H1 (cell line): ENCODE measurements at regions not wholly inside any gene's neighbourhood (a gene's known extent, or its start where the extent isn't known, plus 50 kb on each side); places are given as distances from the start of the nearest gene placed in this dataset.

Experiments
- CTCF ChIA-PET: fragments of 300-600 bp; sonication (Branson Sonifier 250); formaldehyde crosslinking; loops from one replicate; lab custom pipeline; 2021; ENCODE audit not compliant: partially characterized antibody; lab: Charles Lee
- POLR2A ChIA-PET: fragments of 300-600 bp; sonication (Branson Sonifier 250); formaldehyde crosslinking; loops from one replicate; lab custom pipeline; 2021; ENCODE audit warnings: inconsistent platforms; ENCODE audit not compliant: partially characterized antibody; lab: Charles Lee
- DNase-seq, 2 experiments: peaks; one replicate each; pipeline versions ENCODE4 v3.0.0 to v3.0.0-alpha.2; 2010 to 2022; ENCODE audit warnings: low spot score in 2 of 2, low read depth in 1 of 2, mixed read lengths in 1 of 2
- FAIRE-seq: peaks from 2 replicates; lab custom pipeline; 2011; peaks lifted over from hg19 to GRCh38; lab: Jason Lieb, UNC
- H2AFZ ChIP-seq: 2 replicates; pipeline ENCODE4 v1.8.1; 2012; ENCODE audit warnings: low read length, inconsistent platforms
- H2AK5ac ChIP-seq: 2 replicates; pipeline ENCODE4 v1.6.1; 2013; ENCODE audit warnings: low read depth, low read length
- H2BK120ac ChIP-seq: replicated peaks from 2 replicates; pipeline ENCODE3; 2013; ENCODE audit warnings: low read depth, low read length, inconsistent platforms
- H2BK12ac ChIP-seq: 2 replicates; pipeline ENCODE4 v1.6.1; 2013; ENCODE audit warnings: low read depth, low read length
- H2BK15ac ChIP-seq: 2 replicates; pipeline ENCODE4 v1.6.1; 2013; ENCODE audit warnings: low read length
- H2BK20ac ChIP-seq: 2 replicates; pipeline ENCODE4 v1.6.1; 2013; ENCODE audit warnings: low read length
- H2BK5ac ChIP-seq: 2 replicates; pipeline ENCODE4 v1.6.1; 2013; ENCODE audit warnings: low read depth, low read length
- H3K14ac ChIP-seq: 2 replicates; pipeline ENCODE4 v1.6.1; 2013; ENCODE audit warnings: inconsistent platforms; ENCODE audit not compliant: insufficient read length
- H3K18ac ChIP-seq: 2 replicates; pipeline ENCODE4 v1.6.1; 2013; ENCODE audit warnings: low read length; ENCODE audit errors: extremely low read depth
- H3K23ac ChIP-seq: 2 replicates; pipeline ENCODE4 v1.6.1; 2013; ENCODE audit warnings: inconsistent platforms; ENCODE audit not compliant: insufficient read length
- H3K23me2 ChIP-seq: 2 replicates; pipeline ENCODE4 v1.6.1; 2013; ENCODE audit warnings: low read depth, low read length
- H3K27ac ChIP-seq: 2 replicates; pipeline ENCODE4 v1.6.1; 2011; ENCODE audit warnings: low read depth, low read length, inconsistent platforms
- H3K27me3 ChIP-seq, 4 experiments: replicated peaks in 1 of 4; 1 replicate in 1 of 4; 2 replicates in 3 of 4; pipeline versions ENCODE4 v1.6.1 to v1.8.1; 2011 to 2013; ENCODE audit warnings: low read length in 3 of 4, mild to moderate bottlenecking in 3 of 4, inconsistent platforms in 2 of 4, mixed read lengths in 2 of 4, moderate library complexity in 1 of 4; ENCODE audit not compliant: control insufficient read depth in 3 of 4, insufficient read depth in 3 of 4; ENCODE audit errors: extremely low read depth in 1 of 4
- H3K36me3 ChIP-seq, 4 experiments: 2 replicates each; pipeline versions ENCODE4 v1.6.1 to v1.8.1; 2011 to 2013; ENCODE audit warnings: mild to moderate bottlenecking in 4 of 4, low read length in 3 of 4, moderate library complexity in 2 of 4, control low read depth in 1 of 4, inconsistent platforms in 1 of 4; ENCODE audit not compliant: insufficient read depth in 4 of 4, control insufficient read depth in 2 of 4
- H3K4ac ChIP-seq: replicated peaks from 2 replicates; pipeline ENCODE3; 2013; ENCODE audit warnings: low read length, low read depth, mixed read lengths, inconsistent platforms; ENCODE audit not compliant: insufficient read length
- H3K4me1 ChIP-seq, 4 experiments: replicated peaks in 1 of 4; 1 replicate in 1 of 4; 2 replicates in 3 of 4; pipeline versions ENCODE4 v1.6.1 to v1.8.1; 2011 to 2013; ENCODE audit warnings: low read length in 3 of 4, inconsistent platforms in 2 of 4, mixed read lengths in 1 of 4; ENCODE audit not compliant: insufficient read depth in 4 of 4, control insufficient read depth in 3 of 4
- H3K4me2 ChIP-seq, 2 experiments: 2 replicates each; pipeline versions ENCODE4 v1.6.1 to v1.8.1; 2011 to 2013; ENCODE audit warnings: low read depth in 2 of 2, low read length in 2 of 2, control low read depth in 1 of 2, inconsistent platforms in 1 of 2, mild to moderate bottlenecking in 1 of 2; ENCODE audit not compliant: insufficient read depth in 1 of 2
- H3K4me3 ChIP-seq, 4 experiments: fragments of 200-600, 300-600 bp in 1 of 4; sonication (generic), shearing (Covaris generic), sonication (Bioruptor Twin) in 1 of 4; 2 replicates each; pipeline versions ENCODE4 v1.5.1 to v1.8.1; 2011 to 2016; ENCODE audit warnings: low read length in 4 of 4, low read depth in 3 of 4, control low read depth in 2 of 4, inconsistent platforms in 2 of 4, mild to moderate bottlenecking in 2 of 4, mixed read lengths in 1 of 4, moderate library complexity in 1 of 4; ENCODE audit not compliant: insufficient read depth in 2 of 4; ENCODE audit errors: extremely low read depth in 1 of 4
- H3K56ac ChIP-seq: replicated peaks from 2 replicates; pipeline ENCODE3; 2013; ENCODE audit warnings: low read depth, mild to moderate bottlenecking, mixed read lengths, low read length, inconsistent platforms; ENCODE audit not compliant: insufficient read length
- H3K79me1 ChIP-seq: 2 replicates; pipeline ENCODE4 v1.6.1; 2013; ENCODE audit warnings: low read depth, low read length, control low read depth
- H3K79me2 ChIP-seq, 2 experiments: 2 replicates each; pipeline versions ENCODE4 v1.6.1 to v1.8.1; 2012 to 2013; ENCODE audit warnings: low read length in 2 of 2, mild to moderate bottlenecking in 2 of 2, inconsistent platforms in 1 of 2; ENCODE audit not compliant: insufficient read depth in 2 of 2, control insufficient read depth in 1 of 2
- H3K9ac ChIP-seq, 4 experiments: replicated peaks in 1 of 4; 1 replicate in 1 of 4; 2 replicates in 3 of 4; pipeline versions ENCODE4 v1.6.1 to v1.8.1; 2011 to 2013; ENCODE audit warnings: low read depth in 3 of 4, low read length in 3 of 4, control low read depth in 2 of 4, mild to moderate bottlenecking in 2 of 4, moderate library complexity in 2 of 4, inconsistent platforms in 1 of 4; ENCODE audit errors: extremely low read depth in 1 of 4
- H3K9me3 ChIP-seq, 2 experiments: 2 replicates each; pipeline versions ENCODE4 v1.6.1 to v1.8.1; 2012 to 2013; ENCODE audit warnings: mild to moderate bottlenecking in 2 of 2, moderate library complexity in 2 of 2, control low read depth in 1 of 2, inconsistent platforms in 1 of 2, low read depth in 1 of 2, low read length in 1 of 2, mixed read lengths in 1 of 2; ENCODE audit not compliant: insufficient read depth in 2 of 2
- H4K20me1 ChIP-seq, 2 experiments: replicated peaks in 1 of 2; 2 replicates each; pipeline versions ENCODE3 to v1.8.1; 2011 to 2013; ENCODE audit warnings: inconsistent platforms in 2 of 2, low read length in 2 of 2, mild to moderate bottlenecking in 1 of 2; ENCODE audit not compliant: insufficient read depth in 2 of 2, control insufficient read depth in 1 of 2
- H4K5ac ChIP-seq: 2 replicates; pipeline ENCODE4 v1.6.1; 2013; ENCODE audit warnings: low read length, low read depth, mixed read lengths, inconsistent platforms; ENCODE audit not compliant: insufficient read length
- H4K8ac ChIP-seq: 2 replicates; pipeline ENCODE4 v1.8.0; 2013; ENCODE audit warnings: mild to moderate bottlenecking, moderate library complexity, low read length, inconsistent platforms; ENCODE audit not compliant: insufficient read depth; ENCODE audit errors: extremely low read depth
- H4K91ac ChIP-seq: replicated peaks from 2 replicates; pipeline ENCODE3; 2013; ENCODE audit warnings: low read length, mixed read lengths, inconsistent platforms; ENCODE audit not compliant: insufficient read length
- CREB1 ChIP-seq: IDR thresholded peaks from 2 replicates; pipeline ENCODE4 v1.6.1; 2012; ENCODE audit warnings: inconsistent platforms
- EP300 ChIP-seq, 2 experiments: IDR thresholded peaks; 1 replicate in 1 of 2; 2 replicates in 1 of 2; pipeline ENCODE4 v1.6.1; 2011 to 2012; ENCODE audit warnings: low read depth in 2 of 2, low read length in 2 of 2, mild to moderate bottlenecking in 2 of 2, borderline replicate concordance in 1 of 2, inconsistent platforms in 1 of 2, moderate library complexity in 1 of 2
- FOSL1 ChIP-seq: IDR thresholded peaks from 2 replicates; pipeline ENCODE4 v1.6.1; 2011; ENCODE audit warnings: mild to moderate bottlenecking, low read depth, low read length, moderate library complexity; ENCODE audit not compliant: insufficient read depth
- NRF1 ChIP-seq: IDR thresholded peaks from 2 replicates; pipeline ENCODE4 v1.6.1; 2011; ENCODE audit warnings: mild to moderate bottlenecking, low read depth, low read length, improper control_type of control experiment
- POLR2A ChIP-seq, 2 experiments: IDR thresholded peaks; 1 replicate in 1 of 2; 2 replicates in 1 of 2; pipeline ENCODE4 v1.6.1; 2011; ENCODE audit warnings: low read depth in 2 of 2, low read length in 2 of 2, mild to moderate bottlenecking in 2 of 2; ENCODE audit errors: control extremely low read depth in 1 of 2
- RFX5 ChIP-seq: IDR thresholded peaks from 2 replicates; pipeline ENCODE4 v1.6.1; 2011; ENCODE audit warnings: low read depth, low read length, improper control_type of control experiment, borderline replicate concordance
- SP2 ChIP-seq: IDR thresholded peaks from 2 replicates; pipeline ENCODE4 v1.6.1; 2012; ENCODE audit warnings: mild to moderate bottlenecking, low read length, inconsistent platforms
- YY1 ChIP-seq: IDR thresholded peaks from 2 replicates; pipeline ENCODE4 v1.6.1; 2011; ENCODE audit warnings: low read depth, mild to moderate bottlenecking, low read length
- WGBS, 2 experiments: shearing (Covaris generic) in 1 of 2; methylation state at CpG; one replicate each; pipeline versions ENCODE4 v1.1.6 to v1.1.7; 2013 to 2015; ENCODE audit warnings: low lambda C conversion rate in 2 of 2, mixed read lengths in 2 of 2, inconsistent platforms in 1 of 2, low coverage in 1 of 2, missing lambda C conversion rate in 1 of 2; ENCODE audit not compliant: insufficient replicate concordance in 2 of 2, insufficient coverage in 1 of 2, insufficient read length in 1 of 2; ENCODE audit errors: extremely low coverage in 1 of 2, missing lambda C conversion rate in 1 of 2; 5-methylcytosine and 5-hydroxymethylcytosine counted together

DNA sequence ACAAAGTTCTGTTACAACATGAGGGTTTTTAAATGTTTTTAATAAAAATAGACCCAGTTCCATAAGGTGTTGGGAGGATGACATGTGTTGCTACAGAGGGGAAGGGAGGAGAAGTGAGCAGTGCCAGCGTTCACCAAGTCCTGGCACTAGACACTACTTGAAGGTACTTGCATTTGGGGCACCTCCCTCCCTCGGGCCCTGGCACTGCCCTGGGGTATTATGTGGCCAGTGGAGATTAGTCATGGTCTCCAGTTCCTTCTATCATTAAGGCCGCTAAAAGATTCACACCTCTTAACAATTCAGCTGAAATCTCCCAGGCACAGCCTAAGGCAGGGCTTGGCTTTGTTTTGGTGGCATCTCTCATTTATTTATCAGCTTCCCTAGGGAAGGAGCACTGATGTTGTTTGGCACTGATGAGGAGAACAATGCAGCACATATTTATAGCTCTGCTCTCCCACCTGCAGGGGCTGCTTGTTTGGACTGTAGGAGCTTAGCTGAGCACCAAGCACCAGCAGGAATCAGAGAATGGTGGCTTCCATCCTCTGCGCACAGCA, 155.5 kb upstream of the NTF3 start:
- no peaks in the 10 kb centered on the region for H3K36me3 ChIP-seq
- H3K4me1 ChIP-seq: no peaks in the 10 kb centered on the region
- no peak overlapping the region for H2BK12ac ChIP-seq
- FAIRE-seq: no peak
- ChIA-PET POLR2A (interaction anchor here (1.0 to 1.5 kb wide), 2 partner anchors 105 to 165 kb away, joined by 3 read pairs; no protein-coding TSS in a partner anchor), CTCF (interaction anchor here (0.7 to 1.1 kb wide), 2 partner anchors 18 to 69 kb away, joined by 3 read pairs; no protein-coding TSS in a partner anchor)
- no peak overlapping the region for H3K4ac ChIP-seq
- H3K9me3 ChIP-seq: no peaks in the 10 kb centered on the region
- H3K4me3 ChIP-seq: no peak overlapping the region
- no peaks in the 10 kb centered on the region for H4K20me1 ChIP-seq
- H3K79me1 ChIP-seq: no peaks in the 10 kb centered on the region
- H3K27ac ChIP-seq: no peak overlapping the region
- no peak overlapping the region for H3K56ac ChIP-seq
- no peak overlapping the region for H4K5ac ChIP-seq
- no peak overlapping the region for H4K91ac ChIP-seq
- no peak for DNase-seq
- no peak overlapping the region for H3K23ac ChIP-seq
- H2BK15ac ChIP-seq: no peak overlapping the region
- H3K23me2 ChIP-seq: no peaks in the 10 kb centered on the region
- no peak overlapping the region for H2BK120ac ChIP-seq
- 90% methylated on average over 4 of the region's 4 CpGs; no CpG with 5 or more reads in 1 of the 2 experiments for WGBS, 2 experiments
- no peak overlapping the region for H3K18ac ChIP-seq
- H4K8ac ChIP-seq: no peak overlapping the region
- H3K9ac ChIP-seq: no peak overlapping the region
- no peaks in the 10 kb centered on the region for H3K27me3 ChIP-seq
- H2BK5ac ChIP-seq: no peak overlapping the region
- TF ChIP-seq EP300 (IDR thresholded peaks at IDR 0.05; ENCODE audit: borderline replicate concordance in 1 of 2, low read depth in 2 of 2, low read length in 2 of 2) (no peak), NRF1 (no peak), SP2 (no peak), CREB1 (no peak), POLR2A (IDR thresholded peaks at IDR 0.05; ENCODE audit: control extremely low read depth in 1 of 2, low read depth in 2 of 2, low read length in 2 of 2) (no peak), YY1 (no peak), RFX5 (no peak), FOSL1 (no peak)
- no peak overlapping the region for H2AK5ac ChIP-seq
- no peak overlapping the region for H3K14ac ChIP-seq
- H2BK20ac ChIP-seq: no peak overlapping the region
- no peaks in the 10 kb centered on the region for H3K79me2 ChIP-seq
- H3K4me2 ChIP-seq: no peak overlapping the region
- no peak overlapping the region for H2AFZ ChIP-seq
